ENCODE measurements at regions not wholly inside any gene's neighbourhood (a gene's known extent, or its start where the extent isn't known, plus 50 kb on each side); places are given as distances from the start of the nearest gene placed in this dataset.

GRCh38 chr11:109086931-109087330 lies 335.1 kb upstream of the C11orf87 start:
- H3K4me2 ChIP-seq: no peak overlapping the region
- no peaks in the 10 kb centered on the region for H3K4me1 ChIP-seq
- POLR2A ChIA-PET: no interaction called here
- CTCF ChIA-PET: no interaction called here
- no peak overlapping the region for H3K27ac ChIP-seq
- H3K4me3 ChIP-seq: no peak overlapping the region
- FAIRE-seq (no peak), ATAC-seq (no peak), DNase-seq (ENCODE audit: low read depth in 1 of 2, low spot score in 1 of 2) (no peak)
- WGBS (ENCODE audit: missing lambda C conversion rate): 13% methylated on average over 1 of the region's 1 CpG
- no peaks in the 10 kb centered on the region for H3K9me3 ChIP-seq
- TF ChIP-seq ZNF302 (CRISPR knock-in tag; IDR thresholded peaks at IDR 0.05) (no peak), RFX5 (IDR thresholded peaks at IDR 0.05) (no peak)

GRCh38 chr11:109088086-109088485 lies 333.9 kb upstream of the C11orf87 start:
- ChIA-PET POLR2A (no interaction called here), CTCF (no interaction called here)
- FAIRE-seq (no peak), DNase-seq (ENCODE audit: low read depth in 1 of 2, low spot score in 1 of 2) (no peak), ATAC-seq (no peak)
- Histone ChIP-seq H3K4me1 (no peaks in the 10 kb centered on the region), H3K9me3 (no peaks in the 10 kb centered on the region), H3K4me3 (no peak overlapping the region), H3K4me2 (no peak overlapping the region), H3K27ac (no peak overlapping the region)
- no peak for TF ChIP-seq HDAC2 (IDR thresholded peaks at IDR 0.05)
- no peak for TF ChIP-seq CBX8 (IDR thresholded peaks at IDR 0.05)
- TF ChIP-seq, protein P1, sequence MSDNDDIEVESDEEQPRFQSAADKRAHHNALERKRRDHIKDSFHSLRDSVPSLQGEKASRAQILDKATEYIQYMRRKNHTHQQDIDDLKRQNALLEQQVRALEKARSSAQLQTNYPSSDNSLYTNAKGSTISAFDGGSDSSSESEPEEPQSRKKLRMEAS (IDR thresholded peaks at IDR 0.05): no peak
- no peak for TF ChIP-seq HOXB13 (CRISPR knock-in tag; IDR thresholded peaks at IDR 0.05; ENCODE audit: low read depth)
- no peak for TF ChIP-seq MAZ (IDR thresholded peaks at IDR 0.05; ENCODE audit: borderline replicate concordance, low read depth, low read length)
- TF ChIP-seq, protein P2, sequence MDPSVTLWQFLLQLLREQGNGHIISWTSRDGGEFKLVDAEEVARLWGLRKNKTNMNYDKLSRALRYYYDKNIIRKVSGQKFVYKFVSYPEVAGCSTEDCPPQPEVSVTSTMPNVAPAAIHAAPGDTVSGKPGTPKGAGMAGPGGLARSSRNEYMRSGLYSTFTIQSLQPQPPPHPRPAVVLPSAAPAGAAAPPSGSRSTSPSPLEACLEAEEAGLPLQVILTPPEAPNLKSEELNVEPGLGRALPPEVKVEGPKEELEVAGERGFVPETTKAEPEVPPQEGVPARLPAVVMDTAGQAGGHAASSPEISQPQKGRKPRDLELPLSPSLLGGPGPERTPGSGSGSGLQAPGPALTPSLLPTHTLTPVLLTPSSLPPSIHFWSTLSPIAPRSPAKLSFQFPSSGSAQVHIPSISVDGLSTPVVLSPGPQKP (IDR thresholded peaks at IDR 0.05; ENCODE audit: low read depth, low read length): no peak
- no peak for TF ChIP-seq FOSB (CRISPR knock-in tag; IDR thresholded peaks at IDR 0.05)
- no peak for TF ChIP-seq HMGXB4 (CRISPR knock-in tag; IDR thresholded peaks at IDR 0.05; ENCODE audit: borderline replicate concordance)
- no peak for TF ChIP-seq JUNB (IDR thresholded peaks at IDR 0.05)
- TF ChIP-seq ZNF302 (CRISPR knock-in tag; IDR thresholded peaks at IDR 0.05): no peak
- TF ChIP-seq ESRRA (IDR thresholded peaks at IDR 0.05; ENCODE audit: borderline replicate concordance, low read length): no peak
- TF ChIP-seq FOXS1 (CRISPR knock-in tag; IDR thresholded peaks at IDR 0.05): no peak
- no peak for TF ChIP-seq RARB (CRISPR knock-in tag; IDR thresholded peaks at IDR 0.05)
- TF ChIP-seq MAFK (IDR thresholded peaks at IDR 0.05; ENCODE audit: partially characterized antibody): no peak
- 67% methylated on average over 2 of the region's 2 CpGs for WGBS (ENCODE audit: missing lambda C conversion rate)

- Histone ChIP-seq H3K4me1 (no peaks in the 10 kb centered on the region), H3K4me3 (no peak overlapping the region), H3K27ac (no peak overlapping the region), H3K9me3 (no peaks in the 10 kb centered on the region), H3K4me2 (no peak overlapping the region)
- FAIRE-seq (no peak), ATAC-seq (no peak), DNase-seq (ENCODE audit: low read depth in 1 of 2, low spot score in 1 of 2) (no peak)
- CTCF ChIA-PET: no interaction called here
- TF ChIP-seq ZFP36 (IDR thresholded peaks at IDR 0.05; ENCODE audit: borderline replicate concordance, partially characterized antibody) (no peak), EHF (CRISPR knock-in tag; IDR thresholded peaks at IDR 0.05) (no peak), HOXB5 (CRISPR knock-in tag; IDR thresholded peaks at IDR 0.05) (no peak), CHD2 (IDR thresholded peaks at IDR 0.05; ENCODE audit: low read length, partially characterized antibody) (no peak), FOXS1 (CRISPR knock-in tag; IDR thresholded peaks at IDR 0.05) (no peak), CEBPB (IDR thresholded peaks at IDR 0.05) (no peak), KDM5A (IDR thresholded peaks at IDR 0.05) (no peak), RFX5 (IDR thresholded peaks at IDR 0.05) (no peak), MAZ (IDR thresholded peaks at IDR 0.05; ENCODE audit: borderline replicate concordance, low read depth, low read length) (no peak), EP300 (IDR thresholded peaks at IDR 0.05) (no peak), ZSCAN20 (CRISPR knock-in tag; IDR thresholded peaks at IDR 0.05) (no peak), POLR2AphosphoS2 (conservative IDR thresholded peaks at IDR 0.05; ENCODE audit: low read length) (no peak), KDM1A (IDR thresholded peaks at IDR 0.05; ENCODE audit: low read depth) (no peak), TP53 (CRISPR knock-in tag; IDR thresholded peaks at IDR 0.05) (no peak), NR3C1 (IDR thresholded peaks at IDR 0.05) (no peak), JUN (IDR thresholded peaks at IDR 0.05) (no peak)
- TF ChIP-seq, protein P3, sequence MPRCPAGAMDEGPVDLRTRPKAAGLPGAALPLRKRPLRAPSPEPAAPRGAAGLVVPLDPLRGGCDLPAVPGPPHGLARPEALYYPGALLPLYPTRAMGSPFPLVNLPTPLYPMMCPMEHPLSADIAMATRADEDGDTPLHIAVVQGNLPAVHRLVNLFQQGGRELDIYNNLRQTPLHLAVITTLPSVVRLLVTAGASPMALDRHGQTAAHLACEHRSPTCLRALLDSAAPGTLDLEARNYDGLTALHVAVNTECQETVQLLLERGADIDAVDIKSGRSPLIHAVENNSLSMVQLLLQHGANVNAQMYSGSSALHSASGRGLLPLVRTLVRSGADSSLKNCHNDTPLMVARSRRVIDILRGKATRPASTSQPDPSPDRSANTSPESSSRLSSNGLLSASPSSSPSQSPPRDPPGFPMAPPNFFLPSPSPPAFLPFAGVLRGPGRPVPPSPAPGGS (IDR thresholded peaks at IDR 0.05): no peak
- TF ChIP-seq, protein P2 (IDR thresholded peaks at IDR 0.05; ENCODE audit: low read depth, low read length): no peak
- POLR2A ChIA-PET: no interaction called here
- WGBS (ENCODE audit: missing lambda C conversion rate): 45% methylated on average over 2 of the region's 2 CpGs
Measured at GRCh38 chr11:109089144-109089543, 332.8 kb upstream of the C11orf87 start.
